Osteoblast (primary cell): ENCODE measurements at regions not wholly inside any gene's neighbourhood (a gene's known extent, or its start where the extent isn't known, plus 50 kb on each side); places are given as distances from the start of the nearest gene placed in this dataset.
A peak's percentile ranks its signal among the peaks of the same experiment; 100 is the strongest.

Source experiments
- DNase-seq: peaks from one replicate; pipeline ENCODE4 v3.0.0; 2011; ENCODE audit warnings: low spot score, mixed read lengths; ENCODE audit not compliant: insufficient read length; ENCODE audit errors: missing footprints
- H2AFZ ChIP-seq: 2 replicates; pipeline ENCODE4 v1.6.0; 2011; ENCODE audit warnings: mild to moderate bottlenecking, low read length
- H3K27ac ChIP-seq: 2 replicates; pipeline ENCODE4 v1.5.1; 2011; ENCODE audit warnings: mild to moderate bottlenecking, low read depth, low read length, moderate library complexity
- H3K27me3 ChIP-seq: 2 replicates; pipeline ENCODE4 v1.6.0; 2012; ENCODE audit warnings: mild to moderate bottlenecking, control low read depth, inconsistent platforms, low read length, moderate library complexity; ENCODE audit not compliant: insufficient read depth
- H3K36me3 ChIP-seq: 2 replicates; pipeline ENCODE4 v1.5.1; 2011; ENCODE audit warnings: mild to moderate bottlenecking, low read length, control low read depth, moderate library complexity; ENCODE audit not compliant: insufficient read depth
- H3K4me1 ChIP-seq: 2 replicates; pipeline ENCODE4 v1.5.1; 2011; ENCODE audit warnings: mild to moderate bottlenecking, low read length, control low read depth, moderate library complexity; ENCODE audit not compliant: insufficient read depth
- H3K4me2 ChIP-seq: 2 replicates; pipeline ENCODE4 v1.6.0; 2011; ENCODE audit warnings: mild to moderate bottlenecking, low read length; ENCODE audit not compliant: insufficient read depth
- H3K4me3 ChIP-seq: fragments of 200-600 bp; sonication (generic); 3 replicates; pipeline ENCODE4 v1.5.1; 2012; ENCODE audit warnings: mild to moderate bottlenecking, low read length, inconsistent platforms; ENCODE audit not compliant: insufficient read depth
- H3K79me2 ChIP-seq: 2 replicates; pipeline ENCODE4 v1.6.0; 2012; ENCODE audit warnings: mild to moderate bottlenecking, low read length, control low read depth, inconsistent platforms; ENCODE audit not compliant: insufficient read depth
- H3K9me3 ChIP-seq: 2 replicates; pipeline ENCODE4 v1.5.1; 2011; ENCODE audit warnings: low read depth, low read length, control low read depth
- H4K20me1 ChIP-seq: 2 replicates; pipeline ENCODE4 v1.6.0; 2012; ENCODE audit warnings: mild to moderate bottlenecking, low read length, control low read depth; ENCODE audit not compliant: insufficient read depth
- CTCF ChIP-seq: IDR thresholded peaks from 2 replicates; pipeline ENCODE4 v1.5.1; 2011; ENCODE audit warnings: mild to moderate bottlenecking, low read depth, low read length, moderate library complexity; ENCODE audit errors: extremely low read depth

GRCh38 chr1:165147799-165148198 lies 208.7 kb downstream of the LMX1A start:
- Histone ChIP-seq H2AFZ (no peak overlapping the region), H3K36me3 (no peaks in the 10 kb centered on the region), H4K20me1 (no peaks in the 10 kb centered on the region), H3K9me3 (no peaks in the 10 kb centered on the region), H3K4me2 (no peak overlapping the region), H3K27me3 (no peaks in the 10 kb centered on the region), H3K4me3 (no peak overlapping the region), H3K27ac (no peak overlapping the region), H3K79me2 (no peaks in the 10 kb centered on the region), H3K4me1 (no peaks in the 10 kb centered on the region)
- TF ChIP-seq CTCF = no peak
- no peak for DNase-seq

DNA sequence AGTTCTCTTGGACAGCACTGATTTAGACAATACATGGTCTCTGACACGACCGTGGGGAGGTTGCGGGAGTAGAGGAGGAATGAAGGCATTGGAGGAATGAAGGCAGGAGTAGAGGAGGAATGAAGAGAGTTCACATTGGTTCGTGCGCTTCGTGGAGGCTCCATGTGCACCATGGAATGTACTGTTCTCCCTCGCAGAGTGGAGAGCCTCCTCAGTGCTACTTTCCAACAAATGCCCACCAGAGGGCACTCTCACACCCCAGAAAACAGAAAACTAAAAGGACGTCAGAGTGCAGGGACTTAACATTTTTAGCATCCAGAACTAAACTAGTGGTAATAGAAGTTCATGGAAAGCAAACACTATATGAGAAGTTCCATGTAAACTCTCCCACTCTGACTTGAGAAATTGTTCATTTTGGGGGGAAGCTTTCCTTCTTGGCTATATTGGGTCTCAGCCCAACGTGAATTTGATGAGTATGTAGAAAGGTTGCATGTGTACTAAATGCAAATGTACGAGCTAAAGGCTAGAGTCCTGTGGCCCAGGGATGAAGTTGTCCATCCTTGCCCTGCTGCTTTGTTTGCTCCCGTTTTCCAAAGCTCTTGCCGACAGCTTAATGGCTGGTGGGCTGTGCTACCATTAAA lies 211.6 kb downstream of the LMX1A start:
- DNase-seq = no peak
- H3K36me3 ChIP-seq = no peaks in the 10 kb centered on the region
- no peak overlapping the region for H3K4me2 ChIP-seq
- no peaks in the 10 kb centered on the region for H3K4me1 ChIP-seq
- H3K27me3 ChIP-seq = no peaks in the 10 kb centered on the region
- no peaks in the 10 kb centered on the region for H4K20me1 ChIP-seq
- H2AFZ ChIP-seq = no peak overlapping the region
- H3K27ac ChIP-seq = no peak overlapping the region
- H3K79me2 ChIP-seq = no peaks in the 10 kb centered on the region
- TF ChIP-seq CTCF = peak; percentile 88
- no peaks in the 10 kb centered on the region for H3K9me3 ChIP-seq
- no peak overlapping the region for H3K4me3 ChIP-seq

DNA sequence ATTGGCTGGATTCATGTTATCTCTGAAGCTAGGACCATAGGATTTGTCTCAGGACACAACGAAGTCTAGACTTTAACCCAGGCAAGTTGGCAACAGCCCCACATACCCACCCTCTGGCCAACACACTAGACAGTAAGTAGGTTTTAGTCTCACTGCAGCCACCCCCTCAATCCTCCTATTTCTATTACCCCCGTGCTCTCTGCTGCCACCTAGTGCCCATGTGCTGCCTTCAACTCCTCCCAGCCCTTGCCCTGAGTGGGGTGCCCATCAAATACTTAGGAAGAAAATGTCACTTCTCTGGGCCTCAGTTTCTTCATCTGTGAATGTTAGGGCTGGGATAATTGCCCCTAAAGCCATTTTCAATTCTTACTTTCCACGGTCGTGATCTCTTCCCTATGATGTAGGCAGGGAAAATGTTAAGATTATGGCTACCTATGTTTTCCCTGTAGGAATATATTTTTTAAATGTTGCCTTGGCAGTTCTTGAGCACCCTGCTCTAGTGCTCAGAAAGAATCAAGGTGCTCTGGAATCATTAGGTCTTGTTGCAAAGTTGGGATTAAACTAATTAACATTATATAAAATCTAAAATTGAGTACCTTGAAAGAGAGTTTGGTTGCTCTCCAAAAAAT lies 213.0 kb downstream of the LMX1A start:
- no peaks in the 10 kb centered on the region for H4K20me1 ChIP-seq
- TF ChIP-seq CTCF = peak; percentile 52

DNA sequence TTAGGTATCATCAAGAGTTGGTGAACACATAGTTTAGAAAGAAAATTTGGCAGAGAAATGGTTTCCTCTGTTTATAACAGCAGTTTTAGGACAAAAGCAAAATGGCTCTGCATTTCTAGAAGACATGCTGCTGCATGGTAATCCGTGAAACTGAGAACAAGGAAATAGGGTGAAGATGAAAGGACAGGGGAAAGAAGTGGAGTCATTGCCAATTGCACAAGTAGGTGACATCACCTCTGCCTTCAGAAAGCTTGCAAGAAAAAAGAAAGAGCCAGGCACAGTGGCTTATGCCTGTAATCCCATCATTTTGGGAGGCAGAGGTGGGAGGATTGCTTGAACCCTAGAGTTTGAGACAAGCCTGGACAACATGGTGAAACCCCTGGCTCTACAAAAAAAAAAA lies 217.6 kb downstream of the LMX1A start:
- H3K27me3 ChIP-seq = no peaks in the 10 kb centered on the region
- no peaks in the 10 kb centered on the region for H4K20me1 ChIP-seq
- H3K79me2 ChIP-seq = no peaks in the 10 kb centered on the region
- H3K4me2 ChIP-seq = no peak overlapping the region
- no peak overlapping the region for H3K4me3 ChIP-seq
- no peaks in the 10 kb centered on the region for H3K4me1 ChIP-seq
- no peaks in the 10 kb centered on the region for H3K36me3 ChIP-seq
- no peak overlapping the region for H3K27ac ChIP-seq
- no peak for DNase-seq
- H2AFZ ChIP-seq = no peak overlapping the region
- no peaks in the 10 kb centered on the region for H3K9me3 ChIP-seq
- no peak for TF ChIP-seq CTCF

More for the DNA sequence above, 213.0 kb downstream of the LMX1A start:
- no peak overlapping the region for H2AFZ ChIP-seq
- H3K9me3 ChIP-seq = no peaks in the 10 kb centered on the region
- H3K79me2 ChIP-seq = no peaks in the 10 kb centered on the region
- DNase-seq = no peak
- no peaks in the 10 kb centered on the region for H3K27me3 ChIP-seq
- H3K27ac ChIP-seq = no peak overlapping the region
- no peak overlapping the region for H3K4me3 ChIP-seq
- no peaks in the 10 kb centered on the region for H3K4me1 ChIP-seq
- H3K36me3 ChIP-seq = no peaks in the 10 kb centered on the region
- no peak overlapping the region for H3K4me2 ChIP-seq
